Limb (tissue), 2 donors: ENCODE measurements at regions not wholly inside any gene's neighbourhood (a gene's known extent, or its start where the extent isn't known, plus 50 kb on each side); places are given as distances from the start of the nearest gene placed in this dataset.
"Not testable (repeated sequence)": the region's sequence is repeated elsewhere in the genome, so short reads cannot be mapped to it uniquely, and the experiment has no call there.

ENCODE experiments used
- DNase-seq, 2 donors: peaks; one replicate each; pipeline ENCODE4 v3.0.0-alpha.2; 2016; ENCODE audit errors: extremely low spot score in 2 of 2

DNA sequence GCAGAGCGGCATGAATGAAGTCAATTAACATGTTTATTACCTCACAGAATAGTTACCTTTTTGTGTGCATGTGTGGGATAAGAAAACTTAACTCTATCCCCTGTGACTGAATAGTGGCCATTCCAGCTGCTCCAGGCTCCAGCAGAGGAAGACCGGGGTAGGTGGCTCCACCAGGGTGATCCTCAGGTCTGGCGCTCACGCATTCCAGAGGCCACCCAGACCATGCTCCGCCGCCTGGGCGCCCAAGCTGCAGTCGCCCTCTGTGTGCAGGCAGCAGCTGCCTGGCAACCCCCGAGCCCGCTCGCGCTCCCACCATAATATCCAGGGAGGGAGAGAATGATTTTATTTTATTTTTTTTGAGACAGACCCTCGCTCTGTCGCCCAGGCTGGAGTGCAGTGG lies 1474.5 kb upstream of the TPTE start:
- DNase-seq = not testable (repeated sequence)

DNA sequence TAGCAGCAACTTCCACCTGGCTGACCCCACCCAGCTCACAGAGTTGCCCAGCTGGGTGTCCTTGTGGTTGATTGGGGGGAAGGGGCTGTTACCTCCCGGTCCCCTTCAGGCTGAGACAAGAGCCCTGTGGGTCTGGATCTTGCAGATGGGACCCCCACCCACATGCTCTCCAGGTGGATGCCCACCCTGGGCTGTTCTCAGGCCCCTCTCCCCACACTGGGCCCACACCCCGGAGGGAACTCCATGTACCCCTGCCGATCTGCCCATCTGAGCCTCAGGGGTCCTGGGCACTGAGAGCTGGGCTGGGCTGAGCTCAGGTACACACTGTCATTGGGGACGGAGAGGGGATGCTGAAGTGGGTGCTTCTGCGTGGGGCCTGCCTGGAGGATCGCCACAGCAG lies 1453.9 kb upstream of the TPTE start:
- DNase-seq = not testable (repeated sequence)

DNA sequence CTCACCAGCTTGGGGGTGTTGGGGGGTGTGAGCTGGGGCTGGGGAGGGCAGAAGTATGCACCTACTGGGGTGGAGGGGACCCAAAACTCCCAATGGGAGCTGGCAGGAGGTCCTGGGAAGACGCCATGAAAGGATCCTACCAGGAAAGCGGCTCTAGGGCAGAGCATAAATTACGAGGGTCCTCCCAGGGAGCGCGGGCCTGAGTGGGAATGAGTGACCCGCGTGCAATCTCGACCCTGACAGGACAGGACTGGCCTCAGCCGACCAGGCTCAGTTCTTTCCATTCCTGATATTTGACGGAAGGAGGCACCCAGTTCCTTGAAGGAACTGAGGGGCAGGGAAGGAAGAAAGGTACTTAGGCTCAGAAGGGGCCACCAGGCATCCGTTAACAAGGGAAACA lies 1452.8 kb upstream of the TPTE start:
- DNase-seq = not testable (repeated sequence)

DNA sequence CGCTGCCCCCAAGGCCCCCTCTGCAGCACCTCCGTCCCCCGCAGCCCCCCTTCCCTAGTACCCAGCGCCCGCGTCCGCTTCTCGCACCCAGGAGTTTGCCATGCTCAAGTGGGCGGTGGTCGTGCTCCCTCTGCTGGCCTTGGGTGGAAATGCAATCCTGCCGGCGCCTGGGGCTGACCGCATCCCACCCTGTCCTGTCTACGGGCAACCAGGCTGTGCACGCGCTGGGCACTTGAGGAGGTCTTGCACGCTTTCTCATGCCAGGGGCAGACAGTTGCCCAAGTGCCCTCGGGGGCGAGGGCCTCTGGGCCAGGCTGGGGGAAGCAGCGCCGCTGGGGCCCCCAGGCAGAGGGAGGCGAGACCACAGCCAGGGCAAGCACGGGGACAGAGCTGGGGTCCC lies 1450.7 kb upstream of the TPTE start:
- DNase-seq = not testable (repeated sequence)

DNA sequence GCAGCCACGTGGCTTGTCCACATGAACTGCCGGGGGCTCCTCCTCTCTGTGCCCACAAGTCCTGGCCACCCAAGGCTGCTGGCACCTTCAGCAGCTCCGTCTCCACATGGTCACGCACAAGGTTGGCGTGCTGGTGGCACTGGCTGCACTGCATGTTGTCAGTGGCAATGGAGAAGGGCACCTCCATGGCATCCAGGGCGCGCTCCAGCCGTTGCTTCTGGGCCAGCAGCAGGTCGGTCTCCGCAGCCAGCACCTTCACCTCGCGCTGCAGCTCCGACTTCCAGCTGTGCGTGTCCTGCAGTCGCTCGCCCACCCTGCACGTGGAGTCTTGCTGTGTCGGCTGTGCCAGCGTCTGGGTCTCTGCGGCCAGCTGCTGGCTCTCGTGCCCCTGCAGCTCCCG lies 1448.4 kb upstream of the TPTE start:
- DNase-seq = not testable (repeated sequence)

DNA sequence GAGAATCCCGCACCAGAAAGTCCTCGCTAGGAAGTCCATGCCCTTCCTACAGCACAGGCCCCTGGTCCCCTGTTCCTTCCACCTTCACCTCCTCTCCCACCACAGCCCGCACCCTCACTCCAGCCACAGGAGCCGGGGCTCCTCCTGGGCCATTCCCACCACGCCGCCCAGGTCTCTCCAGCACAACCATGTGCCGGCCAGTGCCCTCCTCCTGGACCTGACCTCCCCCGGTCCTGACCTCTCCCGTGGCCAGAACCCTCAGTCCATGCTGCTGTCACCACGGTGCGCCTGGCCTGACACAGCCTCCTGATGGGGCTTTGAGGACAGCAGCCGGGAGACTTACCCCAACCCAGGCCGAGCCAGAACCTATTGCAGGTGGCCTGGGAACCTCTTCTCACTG lies 1446.6 kb upstream of the TPTE start:
- DNase-seq = not testable (repeated sequence)

DNA sequence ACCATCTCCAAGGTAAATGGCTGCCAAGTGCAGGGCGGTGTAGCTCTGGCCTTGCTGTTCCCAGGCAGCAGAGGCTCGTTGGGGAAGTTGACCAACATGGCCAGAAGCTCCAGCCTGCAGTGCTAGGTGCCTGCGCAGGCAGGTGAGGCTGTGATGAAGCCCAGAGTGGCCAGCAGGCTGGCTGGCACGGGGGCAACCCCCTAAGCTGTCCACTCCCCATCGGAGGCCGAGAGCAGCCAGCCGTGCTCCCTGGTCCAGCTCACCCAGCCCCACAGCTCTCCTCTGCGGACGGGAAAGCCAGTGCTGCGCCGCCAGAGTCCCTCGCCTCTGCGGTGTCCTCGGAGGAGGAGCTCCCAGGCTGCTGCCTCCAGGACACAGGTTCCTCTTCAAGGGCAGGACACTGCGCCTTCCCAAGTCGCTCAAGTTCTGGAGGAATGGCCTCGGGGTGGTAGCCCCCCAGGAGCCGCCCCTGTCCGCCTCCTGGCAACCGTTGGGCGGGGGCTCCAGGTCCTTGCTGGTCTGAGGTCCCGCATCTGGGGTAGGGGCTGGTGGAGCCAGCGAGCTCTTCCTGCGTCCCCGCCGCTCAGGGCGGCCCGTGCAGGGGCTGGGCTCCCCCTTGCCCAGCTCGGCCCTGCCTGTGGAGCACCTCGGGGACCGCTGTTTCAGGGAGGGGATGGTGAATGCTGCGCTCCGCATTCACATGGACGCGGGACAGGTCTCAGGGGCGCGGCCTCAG lies 1438.1 kb upstream of the TPTE start:
- not testable (repeated sequence) for DNase-seq

DNA sequence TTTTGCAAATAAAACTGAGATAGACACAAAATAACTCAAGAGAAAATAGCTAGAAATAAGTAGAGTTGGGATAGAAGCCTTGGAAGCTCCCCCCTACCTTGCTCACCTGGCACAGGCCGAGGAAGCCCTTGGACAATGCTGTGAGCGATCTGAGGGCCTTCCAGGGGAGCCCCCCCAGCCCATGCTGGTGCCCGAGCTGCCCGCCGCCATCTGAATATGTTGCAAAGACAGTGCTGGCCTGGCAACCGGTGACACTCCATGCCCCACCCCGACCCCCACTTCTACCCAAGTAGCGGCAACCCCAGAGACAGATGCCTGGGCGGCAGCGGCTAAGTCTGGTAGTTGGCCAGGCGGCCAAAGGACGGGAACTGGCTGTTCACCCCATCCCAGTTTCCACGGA lies 1435.1 kb upstream of the TPTE start:
- DNase-seq = not testable (repeated sequence)

DNA sequence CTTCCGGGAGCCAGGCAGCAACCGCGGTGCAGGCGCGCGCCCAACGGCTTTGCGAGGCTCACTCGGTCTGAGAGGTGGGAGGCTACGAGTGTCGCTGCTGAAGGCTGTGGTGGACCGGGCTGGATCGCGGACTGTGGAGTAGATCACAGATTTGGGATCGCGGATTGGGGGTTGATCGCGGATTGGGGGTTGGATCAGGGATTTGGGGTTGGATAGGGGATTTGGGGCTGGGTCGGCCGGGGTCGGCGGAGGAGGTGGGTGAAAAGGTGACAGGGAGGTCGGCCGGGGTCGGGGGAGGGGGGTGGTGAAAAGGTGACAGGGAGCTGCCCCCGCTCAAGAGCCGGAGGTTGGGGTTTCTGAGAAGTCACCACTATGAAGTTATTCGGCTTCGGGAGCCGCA lies 1433.6 kb upstream of the TPTE start:
- DNase-seq = not testable (repeated sequence)

DNA sequence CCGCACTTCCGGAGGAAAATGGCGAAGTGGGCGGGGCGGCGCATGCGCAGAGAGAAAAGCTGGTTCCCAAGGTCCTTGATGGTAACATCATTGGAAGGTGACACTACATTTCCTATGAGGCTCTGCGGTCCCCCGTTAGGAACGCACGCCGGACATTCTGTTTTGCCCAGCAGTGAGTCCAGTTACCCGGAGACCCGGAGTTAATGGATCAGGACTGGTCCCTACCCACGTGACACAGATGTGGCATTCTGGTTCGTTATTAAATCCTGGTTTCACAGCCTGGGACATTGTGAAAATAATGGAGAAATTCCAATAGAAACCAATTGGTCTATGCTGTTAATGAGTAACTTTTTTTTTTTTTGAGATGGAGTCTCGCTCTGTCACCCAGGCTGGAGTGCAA lies 1391.6 kb upstream of the TPTE start:
- DNase-seq = not testable (repeated sequence)

DNA sequence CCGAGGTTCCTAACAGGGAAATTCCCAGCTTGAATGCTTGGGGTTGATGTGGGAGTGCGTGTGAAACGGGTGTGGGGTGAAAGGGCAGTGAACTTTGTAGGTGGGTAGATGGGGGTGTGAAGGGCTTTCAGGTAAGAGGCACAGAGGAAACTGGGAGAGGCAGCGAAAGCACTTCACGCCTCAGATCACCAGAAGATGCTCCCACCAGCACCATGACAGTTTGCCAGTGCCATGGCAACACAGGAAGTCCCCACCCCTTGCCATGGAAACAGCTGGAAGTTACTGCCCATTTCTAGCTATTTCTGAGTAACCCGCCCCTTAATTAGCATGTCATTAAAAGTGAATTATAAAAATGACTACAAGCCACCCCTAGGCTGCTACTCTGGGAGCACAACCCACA lies 1390.6 kb upstream of the TPTE start:
- DNase-seq = not testable (repeated sequence)
